Common myeloid progenitor, CD34-positive (primary cell): ENCODE measurements at regions not wholly inside any gene's neighbourhood (a gene's known extent, or its start where the extent isn't known, plus 50 kb on each side); places are given as distances from the start of the nearest gene placed in this dataset.
"Not testable (repeated sequence)": the region's sequence is repeated elsewhere in the genome, so short reads cannot be mapped to it uniquely, and the experiment has no call there.

ENCODE experiments used
- CTCF ChIA-PET: fragments of 350-600 bp; sonication (Branson Sonifier 250); formaldehyde crosslinking; loops from one replicate; lab custom pipeline; 2021; ENCODE audit warnings: antibody characterized with exemption; lab: Charles Lee
- POLR2A ChIA-PET: fragments of 350-600 bp; sonication (Branson Sonifier 250); formaldehyde crosslinking; loops from one replicate; lab custom pipeline; 2021; ENCODE audit warnings: antibody characterized with exemption; lab: Charles Lee
- DNase-seq, 3 donors: peaks; one replicate each; pipeline versions ENCODE4 v3.0.0 to v3.0.0-alpha.2; 2013
- H3K27ac ChIP-seq, 2 experiments: 1 replicate in 1 of 2; 2 replicates in 1 of 2; pipeline ENCODE4 v1.7.0; 2013; ENCODE audit warnings: inconsistent platforms in 2 of 2, low read length in 2 of 2, mild to moderate bottlenecking in 2 of 2, low read depth in 1 of 2, moderate library complexity in 1 of 2; ENCODE audit not compliant: severe bottlenecking in 2 of 2, insufficient read depth in 1 of 2, poor library complexity in 1 of 2
- H3K27me3 ChIP-seq, 5 experiments: replicated peaks in 2 of 5; 1 replicate in 3 of 5; 2 replicates in 2 of 5; pipeline versions ENCODE4 v1.6.1 to v1.7.0; 2013; ENCODE audit warnings: low read length in 4 of 5, mild to moderate bottlenecking in 2 of 5, moderate library complexity in 2 of 5, inconsistent platforms in 1 of 5; ENCODE audit not compliant: insufficient read depth in 5 of 5, control insufficient read depth in 4 of 5
- H3K36me3 ChIP-seq, 4 experiments: 1 replicate in 2 of 4; 2 replicates in 2 of 4; pipeline versions ENCODE4 v1.6.1 to v1.7.0; 2013; ENCODE audit warnings: low read length in 3 of 4, control low read depth in 1 of 4, mild to moderate bottlenecking in 1 of 4; ENCODE audit not compliant: control insufficient read depth in 4 of 4, insufficient read depth in 4 of 4
- H3K4me1 ChIP-seq, 4 experiments: 1 replicate in 3 of 4; 2 replicates in 1 of 4; pipeline versions ENCODE4 v1.6.1 to v1.7.1; 2013; ENCODE audit warnings: low read length in 3 of 4, mild to moderate bottlenecking in 3 of 4, control low read depth in 1 of 4, inconsistent platforms in 1 of 4, moderate library complexity in 1 of 4; ENCODE audit not compliant: control insufficient read depth in 4 of 4, insufficient read depth in 4 of 4; ENCODE audit errors: control extremely low read depth in 1 of 4
- H3K4me3 ChIP-seq, 7 experiments: 1 replicate in 4 of 7; 2 replicates in 3 of 7; pipeline versions ENCODE4 v1.5.1 to v1.7.0; 2013; ENCODE audit warnings: mild to moderate bottlenecking in 7 of 7, low read length in 6 of 7, moderate library complexity in 6 of 7, inconsistent platforms in 2 of 7, low read depth in 2 of 7, control low read depth in 1 of 7; ENCODE audit not compliant: insufficient read depth in 4 of 7, control insufficient read depth in 1 of 7; ENCODE audit errors: extremely low read depth in 1 of 7
- H3K9me3 ChIP-seq, 5 experiments: 1 replicate in 4 of 5; 2 replicates in 1 of 5; pipeline versions ENCODE4 v1.6.1 to v1.7.1; 2013; ENCODE audit warnings: low read length in 4 of 5, mild to moderate bottlenecking in 2 of 5, inconsistent platforms in 1 of 5, low read depth in 1 of 5, moderate library complexity in 1 of 5; ENCODE audit not compliant: control insufficient read depth in 4 of 5, insufficient read depth in 2 of 5; ENCODE audit errors: control extremely low read depth in 1 of 5
- WGBS: methylation state at CpG from one replicate; pipeline ENCODE4 v1.1.5; 2013; ENCODE audit not compliant: insufficient coverage; 5-methylcytosine and 5-hydroxymethylcytosine counted together

DNA sequence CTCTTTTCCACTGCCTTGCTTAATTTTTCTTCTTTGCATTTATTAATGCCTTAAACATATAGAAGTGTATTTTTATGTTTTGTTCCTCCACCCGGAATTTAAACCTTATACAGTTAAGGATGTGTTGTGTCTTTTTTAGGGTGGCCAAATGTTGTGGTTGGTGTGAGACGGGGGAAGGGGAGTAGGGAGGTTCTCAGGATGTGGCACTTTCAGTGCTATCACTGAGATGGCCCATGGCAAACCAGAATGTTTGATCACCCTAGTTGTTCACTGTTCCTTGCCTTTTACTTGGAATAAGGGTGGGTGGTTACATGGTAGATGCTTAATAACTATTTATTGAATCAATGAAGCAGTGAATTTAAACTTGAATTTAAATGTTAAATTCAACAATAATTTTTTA, 216.0 kb upstream of the SLITRK1 start:
- POLR2A ChIA-PET, result no interaction called here

DNA sequence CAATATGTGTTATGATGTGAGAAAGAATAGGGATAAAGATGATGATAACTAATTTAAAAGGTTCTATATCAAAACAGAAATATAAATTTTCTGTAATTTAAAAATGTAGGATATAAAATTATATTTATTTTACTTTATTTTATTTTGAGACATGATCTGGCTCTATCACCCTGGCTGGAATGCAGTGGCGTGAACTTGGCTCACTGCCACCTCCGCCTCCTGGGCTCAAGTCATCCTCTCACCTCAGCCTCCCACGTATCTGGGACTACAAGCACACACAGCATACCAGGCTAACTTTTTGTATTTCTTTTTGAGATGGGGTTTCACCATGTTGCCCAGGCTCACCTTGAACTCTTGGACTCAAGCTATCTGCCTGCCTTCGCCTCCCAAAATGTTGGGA, 214.9 kb upstream of the SLITRK1 start:
- Histone ChIP-seq H3K9me3 (no peaks in the 10 kb centered on the region), H3K27me3 (no peaks in the 10 kb centered on the region), H3K36me3 (no peaks in the 10 kb centered on the region), H3K4me3 (no peak overlapping the region), H3K4me1 (no peaks in the 10 kb centered on the region), H3K27ac (no peak overlapping the region)
- no peak for DNase-seq
- CTCF ChIA-PET, result no interaction called here
- POLR2A ChIA-PET, result no interaction called here
- WGBS, result no CpG with 5 or more reads among the region's 4 CpGs

More for the DNA sequence above, 216.0 kb upstream of the SLITRK1 start:
- Histone ChIP-seq H3K27ac (no peak overlapping the region), H3K36me3 (no peaks in the 10 kb centered on the region), H3K4me3 (no peak overlapping the region), H3K9me3 (no peaks in the 10 kb centered on the region), H3K4me1 (no peaks in the 10 kb centered on the region), H3K27me3 (no peaks in the 10 kb centered on the region)
- WGBS, result no CpG with 5 or more reads among the region's 2 CpGs
- no peak for DNase-seq
- CTCF ChIA-PET, result no interaction called here

DNA sequence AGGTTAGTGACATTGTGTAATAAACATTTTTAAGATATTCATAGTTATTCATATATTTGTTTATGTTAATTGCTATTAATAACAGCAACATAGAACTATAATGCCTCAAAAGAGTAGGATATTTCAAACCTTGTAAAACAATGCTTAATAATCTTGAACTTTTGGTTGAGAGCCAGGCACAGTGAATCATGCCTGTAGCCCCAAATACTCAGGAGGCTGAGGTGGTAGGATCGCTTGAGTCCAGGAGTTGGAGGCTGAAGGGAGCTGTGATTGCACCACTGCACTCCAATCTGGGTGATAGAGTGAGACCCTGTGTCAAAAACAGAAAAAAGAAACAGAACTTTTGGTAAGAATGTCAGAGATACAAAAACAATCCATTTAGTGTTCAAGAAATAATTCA, 213.9 kb upstream of the SLITRK1 start:
- Histone ChIP-seq H3K36me3 (no peaks in the 10 kb centered on the region), H3K27ac (no peak overlapping the region), H3K4me1 (no peaks in the 10 kb centered on the region), H3K4me3 (no peak overlapping the region), H3K9me3 (no peaks in the 10 kb centered on the region), H3K27me3 (no peaks in the 10 kb centered on the region)
- WGBS, result 100% methylated on average over 1 of the region's 1 CpG
- CTCF ChIA-PET, result no interaction called here
- no peak for DNase-seq
- POLR2A ChIA-PET, result no interaction called here

DNA sequence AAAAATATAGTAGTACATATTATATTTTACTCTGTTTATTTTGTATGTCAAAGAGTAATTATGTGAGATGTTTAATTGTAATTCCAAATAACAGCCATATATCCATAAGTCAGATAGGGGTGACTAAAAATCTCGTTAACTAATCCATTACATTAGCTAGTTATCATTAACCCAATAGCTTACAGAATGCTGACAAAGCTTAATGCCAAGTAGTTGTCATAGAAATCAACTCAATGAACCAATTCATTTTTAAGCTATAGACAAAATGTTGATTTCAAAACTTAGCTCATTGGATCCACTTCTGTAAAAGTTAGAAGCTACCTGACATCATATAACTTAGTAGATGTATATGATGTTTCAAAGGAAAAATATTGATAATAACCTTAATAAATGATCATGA, 206.7 kb upstream of the SLITRK1 start:
- Histone ChIP-seq H3K9me3 (peaks cover 0 to 8% (median 3%) of the 10 kb centered on the region in 5 experiments), H3K4me1 (no peaks in the 10 kb centered on the region), H3K27ac (no peak overlapping the region), H3K4me3 (no peak overlapping the region), H3K27me3 (no peaks in the 10 kb centered on the region), H3K36me3 (no peaks in the 10 kb centered on the region)
- ChIA-PET CTCF (no interaction called here), POLR2A (no interaction called here)
- DNase-seq, result no peak
- 100% methylated on average over 1 of the region's 1 CpG for WGBS

DNA sequence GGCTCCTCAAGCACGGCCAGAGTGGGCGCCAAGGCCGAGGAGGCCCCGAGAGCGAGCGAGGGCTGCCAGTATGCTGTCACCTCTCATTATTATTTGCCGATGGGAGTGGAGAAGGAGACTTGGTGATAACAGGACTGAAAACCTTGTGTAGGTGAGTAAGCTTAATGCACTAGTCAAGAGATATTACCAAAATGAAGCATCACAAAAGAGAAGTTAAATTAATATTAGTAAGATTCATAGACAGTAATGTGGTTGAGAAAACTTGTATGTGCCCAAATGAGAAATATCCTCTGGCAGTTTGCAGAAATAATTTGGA, 204.5 kb upstream of the SLITRK1 start:
- Histone ChIP-seq H3K4me1 (no peaks in the 10 kb centered on the region), H3K9me3 (peaks cover 0 to 8% (median 3%) of the 10 kb centered on the region in 5 experiments), H3K36me3 (no peaks in the 10 kb centered on the region), H3K4me3 (peak overlapping the region in 1 of 7 experiments; percentile 62), H3K27me3 (no peaks in the 10 kb centered on the region), H3K27ac (no peak overlapping the region)
- ChIA-PET CTCF (no interaction called here), POLR2A (no interaction called here)
- no peak for DNase-seq
- 96% methylated on average over 5 of the region's 7 CpGs for WGBS

DNA sequence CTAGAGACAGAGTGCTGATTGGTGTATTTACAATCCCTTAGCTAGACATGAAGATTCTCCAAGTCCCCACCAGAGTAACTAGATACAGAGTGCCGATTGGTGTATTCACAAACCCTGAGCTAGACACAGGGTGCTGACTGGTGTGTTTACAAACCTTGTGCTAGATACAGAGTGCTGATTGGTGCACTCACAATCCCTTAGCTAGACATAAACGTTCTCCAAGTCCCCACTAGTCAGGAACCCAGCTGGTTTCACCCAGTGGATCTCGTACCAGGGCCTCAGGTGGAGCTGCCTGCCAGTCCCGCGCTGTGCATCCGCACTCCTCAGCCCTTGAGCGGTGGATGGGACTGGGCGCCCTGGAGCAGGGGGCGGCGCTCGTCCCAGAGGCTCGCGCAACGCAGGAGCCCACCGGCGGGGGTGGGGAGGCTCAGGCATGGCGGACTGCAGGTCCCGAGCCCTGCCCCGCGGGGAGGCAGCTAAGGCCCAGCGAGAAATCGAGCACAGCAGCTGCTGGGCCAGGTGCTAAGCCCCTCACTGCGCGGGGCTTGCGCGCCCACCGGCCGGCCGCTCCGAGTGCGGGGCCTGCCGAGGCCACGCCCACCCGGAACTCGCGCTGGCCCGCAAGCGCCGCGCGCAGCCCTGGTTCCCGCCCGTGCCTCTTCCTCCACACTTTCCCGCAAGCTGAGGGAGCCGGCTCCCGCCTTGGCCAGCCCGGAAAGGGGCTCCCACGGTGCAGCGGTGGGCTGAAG, 204.0 kb upstream of the SLITRK1 start:
- CTCF ChIA-PET, POLR2A ChIA-PET: not testable (repeated sequence)
- peak overlapping the region in 1 of 7 experiments; percentile 62 for H3K4me3 ChIP-seq

DNA sequence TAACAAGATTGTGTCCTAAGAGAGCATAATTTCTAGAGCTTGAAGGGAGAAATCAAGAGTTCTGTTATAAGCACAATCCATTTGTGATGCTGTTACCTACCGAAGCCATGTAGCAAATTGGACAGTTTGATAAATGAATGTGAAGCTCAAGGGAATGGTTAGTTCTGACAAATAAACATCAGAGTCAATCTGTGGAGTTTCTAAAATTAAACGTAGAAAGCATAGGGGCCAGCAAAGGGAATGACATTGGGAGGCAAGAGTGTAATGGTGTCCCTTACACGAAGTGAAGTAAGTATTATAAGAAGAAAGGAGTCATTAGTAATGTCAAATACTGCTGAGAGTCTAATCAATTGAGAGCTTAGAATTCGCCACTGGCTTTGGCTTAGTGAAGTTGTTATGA, 200.2 kb upstream of the SLITRK1 start:
- H3K27ac ChIP-seq, result no peak overlapping the region
- H3K4me3 ChIP-seq, result no peak overlapping the region
- POLR2A ChIA-PET, result no interaction called here
- no peaks in the 10 kb centered on the region for H3K36me3 ChIP-seq
- CTCF ChIA-PET, result no interaction called here
- WGBS, result 98% methylated on average over 4 of the region's 4 CpGs
- no peaks in the 10 kb centered on the region for H3K4me1 ChIP-seq
- no peaks in the 10 kb centered on the region for H3K27me3 ChIP-seq
- DNase-seq, result no peak
- H3K9me3 ChIP-seq, result peaks cover 0 to 8% (median 3%) of the 10 kb centered on the region in 5 experiments

More for the DNA sequence above, 204.0 kb upstream of the SLITRK1 start:
- peak in 1 of 3 donors; percentile 13 for DNase-seq
- H3K36me3 ChIP-seq, H3K27ac ChIP-seq, H3K4me1 ChIP-seq, H3K27me3 ChIP-seq, H3K9me3 ChIP-seq: not testable (repeated sequence)
- WGBS, result 97% methylated on average over 45 of the region's 49 CpGs
